NCI-H1092 (cell line): ENCODE measurements at regions not wholly inside any gene's neighbourhood (a gene's known extent, or its start where the extent isn't known, plus 50 kb on each side); places are given as distances from the start of the nearest gene placed in this dataset.

ENCODE experiments used
- DNase-seq: peaks from one replicate; lab custom pipeline; 2025; lab: John Stamatoyannopoulos, UW

GRCh38 chr6:100135977-100136376 lies 142.0 kb upstream of the MCHR2 start:
- no peak for DNase-seq

GRCh38 chr6:100134703-100135102 lies 140.7 kb upstream of the MCHR2 start:
- no peak for DNase-seq

GRCh38 chr6:100134297-100134696 lies 140.3 kb upstream of the MCHR2 start:
- DNase-seq = no peak

GRCh38 chr6:100132005-100132404 lies 138.0 kb upstream of the MCHR2 start:
- DNase-seq = no peak

GRCh38 chr6:100130630-100131029 lies 136.6 kb upstream of the MCHR2 start:
- no peak for DNase-seq

- no peak for DNase-seq
Measured at GRCh38 chr6:100126790-100127484, 132.9 kb upstream of the MCHR2 start.

- DNase-seq = no peak
Measured at GRCh38 chr6:100121854-100122609, 128.0 kb upstream of the MCHR2 start.

GRCh38 chr6:100119261-100119660 lies 125.2 kb upstream of the MCHR2 start:
- DNase-seq = no peak

GRCh38 chr6:100118301-100118700 lies 124.3 kb upstream of the MCHR2 start:
- no peak for DNase-seq

GRCh38 chr6:100117680-100118079 lies 123.7 kb upstream of the MCHR2 start:
- no peak for DNase-seq

GRCh38 chr6:100116411-100117194 lies 122.6 kb upstream of the MCHR2 start:
- peak; percentile 69 for DNase-seq

GRCh38 chr6:100115407-100116101 lies 121.5 kb upstream of the MCHR2 start:
- DNase-seq = no peak

GRCh38 chr6:100112855-100113508 lies 119.0 kb upstream of the MCHR2 start:
- no peak for DNase-seq

GRCh38 chr6:100105919-100106529 lies 112.0 kb upstream of the MCHR2 start:
- DNase-seq = no peak

GRCh38 chr6:100105138-100105537 lies 111.1 kb upstream of the MCHR2 start:
- no peak for DNase-seq

- no peak for DNase-seq
Measured at GRCh38 chr6:100103931-100104330, 109.9 kb upstream of the MCHR2 start.

- DNase-seq = no peak
Measured at GRCh38 chr6:100103194-100103593, 109.2 kb upstream of the MCHR2 start.

GRCh38 chr6:100101644-100102043 lies 107.6 kb upstream of the MCHR2 start:
- no peak for DNase-seq

- no peak for DNase-seq
Measured at GRCh38 chr6:100100776-100101175, 106.8 kb upstream of the MCHR2 start.

- DNase-seq = no peak
Measured at GRCh38 chr6:100099189-100100074, 105.4 kb upstream of the MCHR2 start.
